B cell (primary cell): ENCODE measurements at regions not wholly inside any gene's neighbourhood (a gene's known extent, or its start where the extent isn't known, plus 50 kb on each side); places are given as distances from the start of the nearest gene placed in this dataset.

ENCODE experiments used
- EZH2 ChIP-seq: IDR thresholded peaks from 2 replicates; pipeline ENCODE4 v1.6.1; 2012; ENCODE audit warnings: borderline replicate concordance, low read depth, mild to moderate bottlenecking, moderate library complexity, low read length; ENCODE audit not compliant: insufficient read depth, poor library complexity, severe bottlenecking
- TF ChIP-seq, protein P1 (sequence below): fragments of 200-600 bp; IDR thresholded peaks from one replicate; pipeline ENCODE4 v1.8.0; 2022; ENCODE audit warnings: antibody characterized with exemption, mild to moderate bottlenecking

DNA sequence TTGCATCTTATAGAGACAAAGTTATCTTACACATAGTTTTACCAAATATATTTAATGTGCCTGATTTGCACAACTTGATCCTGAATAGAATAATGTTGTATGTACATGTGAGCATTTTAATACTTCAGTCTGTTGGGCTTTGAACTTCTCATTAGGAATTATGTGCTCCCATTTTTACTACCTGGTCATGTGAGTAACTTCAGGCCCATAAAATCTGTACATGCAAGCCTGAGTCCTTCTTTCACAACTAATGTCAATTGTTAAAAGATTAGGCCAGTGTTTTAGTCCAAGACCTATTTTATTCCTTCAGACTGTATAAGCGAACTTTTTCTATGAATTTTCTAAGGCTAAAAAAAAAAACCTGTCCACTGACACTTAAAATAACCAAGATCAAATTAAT lies 715.4 kb downstream of the CDH8 start:
- TF ChIP-seq, protein P1, sequence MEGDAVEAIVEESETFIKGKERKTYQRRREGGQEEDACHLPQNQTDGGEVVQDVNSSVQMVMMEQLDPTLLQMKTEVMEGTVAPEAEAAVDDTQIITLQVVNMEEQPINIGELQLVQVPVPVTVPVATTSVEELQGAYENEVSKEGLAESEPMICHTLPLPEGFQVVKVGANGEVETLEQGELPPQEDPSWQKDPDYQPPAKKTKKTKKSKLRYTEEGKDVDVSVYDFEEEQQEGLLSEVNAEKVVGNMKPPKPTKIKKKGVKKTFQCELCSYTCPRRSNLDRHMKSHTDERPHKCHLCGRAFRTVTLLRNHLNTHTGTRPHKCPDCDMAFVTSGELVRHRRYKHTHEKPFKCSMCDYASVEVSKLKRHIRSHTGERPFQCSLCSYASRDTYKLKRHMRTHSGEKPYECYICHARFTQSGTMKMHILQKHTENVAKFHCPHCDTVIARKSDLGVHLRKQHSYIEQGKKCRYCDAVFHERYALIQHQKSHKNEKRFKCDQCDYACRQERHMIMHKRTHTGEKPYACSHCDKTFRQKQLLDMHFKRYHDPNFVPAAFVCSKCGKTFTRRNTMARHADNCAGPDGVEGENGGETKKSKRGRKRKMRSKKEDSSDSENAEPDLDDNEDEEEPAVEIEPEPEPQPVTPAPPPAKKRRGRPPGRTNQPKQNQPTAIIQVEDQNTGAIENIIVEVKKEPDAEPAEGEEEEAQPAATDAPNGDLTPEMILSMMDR, result no peak
- TF ChIP-seq EZH2, result no peak
